Duodenal mucosa (tissue), 2 donors: ENCODE measurements at regions not wholly inside any gene's neighbourhood (a gene's known extent, or its start where the extent isn't known, plus 50 kb on each side); places are given as distances from the start of the nearest gene placed in this dataset.

Experiments used
- H3K27ac ChIP-seq: one replicate; pipeline ENCODE4 v1.7.0; 2013; ENCODE audit warnings: low read depth, low read length
- H3K27me3 ChIP-seq, 2 donors: one replicate each; pipeline ENCODE4 v1.7.0; 2013; ENCODE audit warnings: low read length in 2 of 2, control low read depth in 1 of 2; ENCODE audit not compliant: insufficient read depth in 2 of 2, control insufficient read depth in 1 of 2
- H3K36me3 ChIP-seq, 2 donors: one replicate each; pipeline ENCODE4 v1.7.0; 2013; ENCODE audit warnings: low read length in 2 of 2, control low read depth in 1 of 2; ENCODE audit not compliant: insufficient read depth in 2 of 2, control insufficient read depth in 1 of 2
- H3K4me1 ChIP-seq, 2 donors: one replicate each; pipeline ENCODE4 v1.7.0; 2013; ENCODE audit warnings: low read length in 2 of 2, control low read depth in 1 of 2; ENCODE audit not compliant: insufficient read depth in 2 of 2, control insufficient read depth in 1 of 2
- H3K4me3 ChIP-seq, 2 donors: one replicate each; pipeline ENCODE4 v1.7.0; 2013; ENCODE audit warnings: low read length in 2 of 2, low read depth in 1 of 2
- H3K9ac ChIP-seq, 2 donors: one replicate each; pipeline ENCODE4 v1.7.0; 2013; ENCODE audit warnings: low read length in 2 of 2, low read depth in 1 of 2
- H3K9me3 ChIP-seq, 2 donors: one replicate each; pipeline ENCODE4 v1.7.0; 2013; ENCODE audit warnings: low read length in 2 of 2, control low read depth in 1 of 2; ENCODE audit not compliant: control insufficient read depth in 1 of 2

DNA sequence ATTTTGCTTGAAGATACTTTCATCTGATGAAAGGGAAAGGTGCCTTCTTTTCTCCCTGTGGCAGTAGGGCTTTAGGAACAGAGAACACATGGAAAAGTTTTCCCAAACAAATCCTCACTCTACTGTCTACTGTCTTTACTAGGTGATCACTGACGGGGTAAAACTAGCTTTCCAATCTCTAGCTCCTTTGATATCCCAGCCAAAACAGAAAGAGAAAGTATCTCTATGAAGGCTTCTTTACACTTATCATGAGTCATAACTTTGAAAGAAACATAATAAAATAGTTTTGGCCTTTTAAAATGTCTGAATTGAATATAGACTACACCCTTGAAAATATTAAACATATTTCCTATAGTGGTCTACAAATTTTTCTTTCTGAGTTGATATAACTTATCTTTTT, 214.5 kb downstream of the DSEL start:
- Histone ChIP-seq H3K9me3 (peaks cover 10 to 12% of the 10 kb centered on the region in 2 donors), H3K4me1 (no peaks in the 10 kb centered on the region), H3K36me3 (no peaks in the 10 kb centered on the region), H3K4me3 (no peak overlapping the region), H3K9ac (no peak overlapping the region), H3K27me3 (no peaks in the 10 kb centered on the region), H3K27ac (no peak overlapping the region)

DNA sequence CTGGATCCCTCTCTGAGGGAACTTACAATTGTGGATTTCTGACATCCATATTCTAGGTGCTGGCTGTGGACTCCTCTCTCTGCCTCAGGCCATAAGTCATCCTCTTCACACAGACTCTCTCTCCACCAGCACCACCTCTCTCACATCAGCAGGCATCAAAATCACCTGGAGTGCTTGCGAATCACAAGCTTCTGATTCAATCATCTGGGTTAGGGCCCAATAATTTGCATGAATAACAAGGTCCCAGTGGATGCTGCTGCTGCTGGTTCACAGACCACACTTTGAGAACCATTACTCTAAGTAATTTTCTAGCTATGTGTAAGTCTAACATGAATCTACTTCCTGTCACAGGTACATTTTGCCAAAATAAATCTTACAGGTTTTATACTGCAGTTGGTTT, 214.9 kb downstream of the DSEL start:
- Histone ChIP-seq H3K9me3 (peaks cover 10 to 12% of the 10 kb centered on the region in 2 donors), H3K27ac (no peak overlapping the region), H3K9ac (no peak overlapping the region), H3K4me3 (no peak overlapping the region), H3K36me3 (no peaks in the 10 kb centered on the region), H3K4me1 (no peaks in the 10 kb centered on the region), H3K27me3 (no peaks in the 10 kb centered on the region)

DNA sequence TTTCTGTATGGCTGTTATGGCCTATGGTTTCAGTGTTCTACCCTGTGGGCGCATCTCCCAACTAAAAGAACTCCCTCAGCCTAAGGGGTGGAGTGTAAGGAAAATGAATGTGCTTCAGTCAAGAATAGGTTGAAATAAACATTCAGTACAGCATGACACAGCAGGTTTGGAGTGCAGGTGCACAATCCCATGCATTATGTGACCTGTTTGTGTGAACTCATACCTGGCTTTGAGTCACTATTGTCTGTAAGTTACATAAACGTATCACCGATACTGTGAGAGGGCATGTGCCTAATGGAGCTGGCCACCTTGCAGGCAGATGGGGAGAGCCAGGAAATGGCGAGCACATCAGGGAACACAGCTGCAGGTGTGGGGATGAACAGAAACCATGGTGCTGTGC, 216.0 kb downstream of the DSEL start:
- no peak overlapping the region for H3K9ac ChIP-seq
- no peak overlapping the region for H3K27ac ChIP-seq
- peaks cover 10 to 12% of the 10 kb centered on the region in 2 donors for H3K9me3 ChIP-seq
- H3K4me3 ChIP-seq: no peak overlapping the region
- no peaks in the 10 kb centered on the region for H3K36me3 ChIP-seq
- H3K4me1 ChIP-seq: no peaks in the 10 kb centered on the region
- no peaks in the 10 kb centered on the region for H3K27me3 ChIP-seq

DNA sequence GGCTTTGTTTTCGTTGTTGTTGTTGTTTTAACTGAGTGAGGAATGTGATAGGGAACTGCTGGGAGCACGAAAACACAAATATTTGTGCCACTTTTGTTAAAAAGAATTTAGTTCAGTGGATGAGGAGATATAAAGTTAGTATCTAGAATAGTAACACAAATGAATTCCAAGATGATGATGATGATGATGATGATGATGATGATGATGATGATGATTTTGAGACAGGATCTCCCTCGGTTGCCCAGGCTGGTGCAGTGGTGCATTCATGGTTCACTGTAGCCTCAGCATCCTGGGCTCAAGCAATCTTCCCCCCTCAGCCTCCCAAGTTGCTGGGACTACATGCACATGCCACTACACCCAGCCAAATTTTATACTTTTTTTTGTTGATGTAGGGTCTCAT, 223.7 kb downstream of the DSEL start:
- Histone ChIP-seq H3K9ac (no peak overlapping the region), H3K4me3 (no peak overlapping the region)

GRCh38 chr18:67290421-67290820, 226.1 kb downstream of the DSEL start:
- Histone ChIP-seq H3K9ac (no peak overlapping the region), H3K9me3 (no peaks in the 10 kb centered on the region), H3K4me3 (no peak overlapping the region), H3K4me1 (no peaks in the 10 kb centered on the region), H3K27me3 (no peaks in the 10 kb centered on the region), H3K27ac (no peak overlapping the region), H3K36me3 (no peaks in the 10 kb centered on the region)

More for the DNA sequence above, 223.7 kb downstream of the DSEL start:
- Histone ChIP-seq H3K4me1 (no peaks in the 10 kb centered on the region), H3K27me3 (no peaks in the 10 kb centered on the region), H3K9me3 (no peaks in the 10 kb centered on the region), H3K36me3 (no peaks in the 10 kb centered on the region), H3K27ac (no peak overlapping the region)

DNA sequence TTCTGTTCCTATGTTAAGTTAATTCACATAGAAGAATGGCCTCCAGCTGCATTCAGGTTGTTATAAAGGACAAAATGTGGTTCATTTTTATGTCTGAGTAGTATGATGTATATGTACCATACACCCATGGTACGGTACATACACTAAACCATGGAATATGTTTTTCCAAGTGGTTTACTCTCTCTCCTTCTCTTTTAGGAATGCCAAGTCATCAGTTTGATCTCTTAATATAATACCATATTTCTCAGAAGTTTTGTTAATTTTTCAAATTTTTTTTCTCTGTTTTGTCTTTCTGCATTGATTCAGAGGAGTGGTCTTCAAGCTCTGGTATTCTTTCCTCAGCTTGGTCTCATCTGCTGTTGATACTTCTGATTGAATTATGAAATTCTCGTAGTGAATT, 230.9 kb downstream of the DSEL start:
- no peak overlapping the region for H3K27ac ChIP-seq
- no peaks in the 10 kb centered on the region for H3K9me3 ChIP-seq
- H3K4me3 ChIP-seq: no peak overlapping the region
- no peaks in the 10 kb centered on the region for H3K4me1 ChIP-seq
- H3K36me3 ChIP-seq: no peaks in the 10 kb centered on the region
- H3K9ac ChIP-seq: no peak overlapping the region
- no peaks in the 10 kb centered on the region for H3K27me3 ChIP-seq

- no peaks in the 10 kb centered on the region for H3K4me1 ChIP-seq
- H3K9me3 ChIP-seq: no peaks in the 10 kb centered on the region
- no peak overlapping the region for H3K27ac ChIP-seq
- H3K9ac ChIP-seq: no peak overlapping the region
- H3K27me3 ChIP-seq: no peaks in the 10 kb centered on the region
- no peak overlapping the region for H3K4me3 ChIP-seq
- no peaks in the 10 kb centered on the region for H3K36me3 ChIP-seq
These were observed 233.7 kb downstream of the DSEL start for GRCh38 chr18:67282796-67283195.

GRCh38 chr18:67281746-67282145, 234.8 kb downstream of the DSEL start:
- no peak overlapping the region for H3K9ac ChIP-seq
- H3K4me3 ChIP-seq: no peak overlapping the region
- no peaks in the 10 kb centered on the region for H3K9me3 ChIP-seq
- no peaks in the 10 kb centered on the region for H3K36me3 ChIP-seq
- H3K27ac ChIP-seq: no peak overlapping the region
- no peaks in the 10 kb centered on the region for H3K4me1 ChIP-seq
- no peaks in the 10 kb centered on the region for H3K27me3 ChIP-seq

GRCh38 chr18:67280486-67281242, 235.9 kb downstream of the DSEL start:
- Histone ChIP-seq H3K27me3 (no peaks in the 10 kb centered on the region), H3K4me3 (no peak overlapping the region), H3K9ac (no peak overlapping the region), H3K4me1 (no peaks in the 10 kb centered on the region), H3K9me3 (no peaks in the 10 kb centered on the region), H3K36me3 (no peaks in the 10 kb centered on the region), H3K27ac (no peak overlapping the region)

DNA sequence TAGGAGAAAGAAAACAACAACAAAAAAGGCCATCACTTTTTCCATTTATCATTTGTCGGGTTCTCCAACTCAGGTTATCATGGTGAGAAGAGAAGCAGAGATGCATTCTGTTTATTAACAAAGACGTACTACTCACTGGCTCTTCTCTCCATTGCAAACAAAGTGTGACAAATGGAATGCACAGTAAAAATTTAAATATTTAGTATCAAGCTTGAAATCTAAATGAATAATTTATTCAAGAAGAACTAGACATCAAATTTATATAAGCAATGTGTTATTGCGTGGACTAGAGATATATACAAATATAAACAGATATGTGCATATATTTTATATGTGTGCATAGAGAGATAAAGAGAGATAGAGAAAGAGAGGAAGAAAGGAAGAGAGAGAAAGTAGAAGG, 236.5 kb downstream of the DSEL start:
- no peaks in the 10 kb centered on the region for H3K36me3 ChIP-seq
- H3K9ac ChIP-seq: no peak overlapping the region
- no peak overlapping the region for H3K27ac ChIP-seq
- H3K27me3 ChIP-seq: no peaks in the 10 kb centered on the region
- H3K9me3 ChIP-seq: no peaks in the 10 kb centered on the region
- no peaks in the 10 kb centered on the region for H3K4me1 ChIP-seq
- H3K4me3 ChIP-seq: no peak overlapping the region
